HEK293 (cell line): ENCODE measurements at regions not wholly inside any gene's neighbourhood (a gene's known extent, or its start where the extent isn't known, plus 50 kb on each side); places are given as distances from the start of the nearest gene placed in this dataset.

Experiments
- BCL11A ChIP-seq: fragments of 450-650 bp; formaldehyde crosslinking; IDR thresholded peaks from 2 replicates; pipeline ENCODE4 v1.5.1; 2016; ENCODE audit warnings: low read depth, missing biosample characterization, missing genetic modification characterization
- CTCF ChIP-seq: fragments of 450-650 bp; formaldehyde crosslinking; IDR thresholded peaks from 2 replicates; pipeline ENCODE4 v1.5.1; 2016; ENCODE audit warnings: missing biosample characterization, missing genetic modification characterization
- KLF1 ChIP-seq: fragments of 450-650 bp; formaldehyde crosslinking; IDR thresholded peaks from 2 replicates; pipeline ENCODE4 v1.5.1; 2016; ENCODE audit warnings: missing biosample characterization, missing genetic modification characterization
- OVOL3 ChIP-seq: fragments of 450-650 bp; formaldehyde crosslinking; IDR thresholded peaks from 2 replicates; pipeline ENCODE4 v1.5.1; 2016; ENCODE audit warnings: missing biosample characterization, missing genetic modification characterization
- PBX3 ChIP-seq: sonication (generic); formaldehyde crosslinking; IDR thresholded peaks from 2 replicates; pipeline ENCODE4 v1.8.1; 2022; ENCODE audit warnings: mild to moderate bottlenecking, moderate library complexity, missing genetic modification reagents
- PRDM10 ChIP-seq: fragments of 450-650 bp; formaldehyde crosslinking; IDR thresholded peaks from 2 replicates; pipeline ENCODE4 v1.5.1; 2016; ENCODE audit warnings: missing biosample characterization, missing genetic modification characterization
- REST ChIP-seq: fragments of 450-650 bp; formaldehyde crosslinking; IDR thresholded peaks from 2 replicates; pipeline ENCODE4 v1.5.1; 2016; ENCODE audit warnings: missing biosample characterization, missing genetic modification characterization
- ZNF274 ChIP-seq, 2 experiments: fragments of 200-500 bp in 1 of 2; fragments of 450-650 bp in 1 of 2; sonication (Bioruptor generic) in 1 of 2; formaldehyde crosslinking in 1 of 2; IDR thresholded peaks; 2 replicates each; pipeline versions ENCODE4 v1.5.1 to v1.6.1; 2014 to 2016; ENCODE audit warnings: borderline replicate concordance in 1 of 2, inconsistent platforms in 1 of 2, low read length in 1 of 2, missing biosample characterization in 1 of 2, missing genetic modification characterization in 1 of 2
- ZNF366 ChIP-seq: fragments of 450-650 bp; formaldehyde crosslinking; conservative IDR thresholded peaks from 2 replicates; pipeline ENCODE4 v1.5.1; 2016; ENCODE audit warnings: missing biosample characterization, missing genetic modification characterization
- ZNF580 ChIP-seq: fragments of 450-650 bp; formaldehyde crosslinking; IDR thresholded peaks from 2 replicates; pipeline ENCODE4 v1.5.1; 2016; ENCODE audit warnings: missing biosample characterization, missing genetic modification characterization
- ZNF837 ChIP-seq: fragments of 450-650 bp; formaldehyde crosslinking; IDR thresholded peaks from 2 replicates; pipeline ENCODE4 v1.5.1; 2016; ENCODE audit warnings: missing biosample characterization, missing genetic modification characterization

- TF ChIP-seq ZNF274 (IDR thresholded peaks at IDR 0.05; ENCODE audit: low read length), result no peak
- no peak for TF ChIP-seq ZNF274 (tag by site-specific recombination; IDR thresholded peaks at IDR 0.05; ENCODE audit: borderline replicate concordance)
- TF ChIP-seq BCL11A (tag by site-specific recombination), result no peak
- TF ChIP-seq PRDM10 (tag by site-specific recombination), result no peak
- TF ChIP-seq ZNF837 (tag by site-specific recombination), result no peak
- TF ChIP-seq PBX3 (CRISPR knock-in tag), result no peak
- no peak for TF ChIP-seq ZNF580 (tag by site-specific recombination)
- no peak for TF ChIP-seq KLF1
- no peak for TF ChIP-seq OVOL3 (tag by site-specific recombination)
- no peak for TF ChIP-seq REST
- TF ChIP-seq CTCF, result no peak
- TF ChIP-seq ZNF366 (tag by site-specific recombination), result no peak
Measured at GRCh38 chr4:28918871-28919270, 1801.3 kb upstream of the PCDH7 start.
